GM12873 (cell line): ENCODE measurements at regions not wholly inside any gene's neighbourhood (a gene's known extent, or its start where the extent isn't known, plus 50 kb on each side); places are given as distances from the start of the nearest gene placed in this dataset.

Source experiments
- TF ChIP-seq, protein P1 (sequence below): IDR thresholded peaks from 2 replicates; pipeline ENCODE4 v1.5.1; 2012; ENCODE audit warnings: low read depth, mild to moderate bottlenecking, moderate library complexity, low read length, control low read depth; ENCODE audit not compliant: insufficient read depth; ENCODE audit errors: missing control alignments

GRCh38 chr14:49019467-49020115 lies 566.6 kb downstream of the RPS29 start:
- TF ChIP-seq, protein P1, sequence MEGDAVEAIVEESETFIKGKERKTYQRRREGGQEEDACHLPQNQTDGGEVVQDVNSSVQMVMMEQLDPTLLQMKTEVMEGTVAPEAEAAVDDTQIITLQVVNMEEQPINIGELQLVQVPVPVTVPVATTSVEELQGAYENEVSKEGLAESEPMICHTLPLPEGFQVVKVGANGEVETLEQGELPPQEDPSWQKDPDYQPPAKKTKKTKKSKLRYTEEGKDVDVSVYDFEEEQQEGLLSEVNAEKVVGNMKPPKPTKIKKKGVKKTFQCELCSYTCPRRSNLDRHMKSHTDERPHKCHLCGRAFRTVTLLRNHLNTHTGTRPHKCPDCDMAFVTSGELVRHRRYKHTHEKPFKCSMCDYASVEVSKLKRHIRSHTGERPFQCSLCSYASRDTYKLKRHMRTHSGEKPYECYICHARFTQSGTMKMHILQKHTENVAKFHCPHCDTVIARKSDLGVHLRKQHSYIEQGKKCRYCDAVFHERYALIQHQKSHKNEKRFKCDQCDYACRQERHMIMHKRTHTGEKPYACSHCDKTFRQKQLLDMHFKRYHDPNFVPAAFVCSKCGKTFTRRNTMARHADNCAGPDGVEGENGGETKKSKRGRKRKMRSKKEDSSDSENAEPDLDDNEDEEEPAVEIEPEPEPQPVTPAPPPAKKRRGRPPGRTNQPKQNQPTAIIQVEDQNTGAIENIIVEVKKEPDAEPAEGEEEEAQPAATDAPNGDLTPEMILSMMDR = no peak

DNA sequence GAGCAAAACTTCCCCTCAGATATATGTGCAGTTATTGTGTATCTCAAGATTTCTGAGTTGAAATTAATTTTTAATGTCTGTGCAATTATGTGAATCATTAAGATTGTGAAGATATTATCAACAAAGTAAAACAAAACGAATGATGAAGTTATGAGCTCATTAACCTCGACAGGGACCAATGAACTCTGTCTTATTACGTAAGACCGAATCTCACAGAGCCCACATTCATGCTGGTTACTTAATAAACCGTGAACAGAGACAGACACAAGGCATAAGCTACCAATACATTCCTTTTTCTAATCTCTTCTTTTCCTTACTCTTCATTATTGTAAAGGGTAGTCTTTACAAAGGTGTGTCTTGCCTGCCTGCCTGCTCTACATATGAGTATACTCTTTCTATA lies 568.7 kb downstream of the RPS29 start:
- TF ChIP-seq, protein P1 = no peak

- TF ChIP-seq, protein P1 = no peak
These were observed 569.8 kb downstream of the RPS29 start for GRCh38 chr14:49016381-49016780.

GRCh38 chr14:49014476-49014875 lies 571.7 kb downstream of the RPS29 start:
- TF ChIP-seq, protein P1 = no peak

GRCh38 chr14:49008363-49008762 lies 577.8 kb downstream of the RPS29 start:
- TF ChIP-seq, protein P1 = no peak

DNA sequence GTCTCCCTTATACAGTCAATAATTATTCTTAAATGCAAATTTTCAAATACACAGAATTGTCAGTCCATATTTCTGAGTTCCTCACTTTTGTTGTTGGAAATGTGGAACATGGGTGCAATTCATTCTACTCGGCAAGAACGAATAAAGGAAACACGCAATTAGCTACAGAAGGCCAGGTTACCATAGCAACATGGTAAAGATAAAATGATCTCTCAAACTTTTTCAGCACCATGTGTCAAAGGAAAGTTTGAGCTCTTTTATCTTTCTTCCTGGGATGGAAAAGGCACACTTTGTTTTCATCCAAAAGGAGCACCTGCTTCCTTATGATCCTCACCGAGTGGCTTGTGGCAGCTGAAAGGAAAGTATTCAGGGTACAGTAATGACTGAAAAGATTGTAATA lies 595.0 kb downstream of the RPS29 start:
- TF ChIP-seq, protein P1 = no peak

- TF ChIP-seq, protein P1 = no peak
These were observed 602.8 kb downstream of the RPS29 start for GRCh38 chr14:48983351-48983888.
